ENCODE measurements at regions not wholly inside any gene's neighbourhood (a gene's known extent, or its start where the extent isn't known, plus 50 kb on each side); places are given as distances from the start of the nearest gene placed in this dataset.

- Histone ChIP-seq H3K9me3 (ENCODE audit: control insufficient read depth in 4 of 4, insufficient read depth in 3 of 4, low read length in 3 of 4) (no peaks in the 10 kb centered on the region), H3K27ac (ENCODE audit: low read depth in 1 of 2, low read length in 1 of 2) (no peak overlapping the region), H3K36me3 (ENCODE audit: control insufficient read depth in 4 of 4, insufficient read depth in 4 of 4, low read length in 4 of 4) (no peaks in the 10 kb centered on the region), H3K27me3 (ENCODE audit: control insufficient read depth in 3 of 3, insufficient read depth in 3 of 3, low read length in 2 of 3) (no peaks in the 10 kb centered on the region), H3K4me1 (ENCODE audit: control insufficient read depth in 5 of 5, insufficient read depth in 5 of 5, low read length in 5 of 5) (no peaks in the 10 kb centered on the region), H3K4me3 (no peak overlapping the region), H3K9ac (ENCODE audit: insufficient read depth in 1 of 2, low read length in 2 of 2) (no peak overlapping the region)
- 90 to 92% methylated on average over 15 of the region's 15 CpGs for WGBS, 2 donors
- ATAC-seq (ENCODE audit: insufficient read depth, low FRiP score), result no peak
- TF ChIP-seq, protein P1, sequence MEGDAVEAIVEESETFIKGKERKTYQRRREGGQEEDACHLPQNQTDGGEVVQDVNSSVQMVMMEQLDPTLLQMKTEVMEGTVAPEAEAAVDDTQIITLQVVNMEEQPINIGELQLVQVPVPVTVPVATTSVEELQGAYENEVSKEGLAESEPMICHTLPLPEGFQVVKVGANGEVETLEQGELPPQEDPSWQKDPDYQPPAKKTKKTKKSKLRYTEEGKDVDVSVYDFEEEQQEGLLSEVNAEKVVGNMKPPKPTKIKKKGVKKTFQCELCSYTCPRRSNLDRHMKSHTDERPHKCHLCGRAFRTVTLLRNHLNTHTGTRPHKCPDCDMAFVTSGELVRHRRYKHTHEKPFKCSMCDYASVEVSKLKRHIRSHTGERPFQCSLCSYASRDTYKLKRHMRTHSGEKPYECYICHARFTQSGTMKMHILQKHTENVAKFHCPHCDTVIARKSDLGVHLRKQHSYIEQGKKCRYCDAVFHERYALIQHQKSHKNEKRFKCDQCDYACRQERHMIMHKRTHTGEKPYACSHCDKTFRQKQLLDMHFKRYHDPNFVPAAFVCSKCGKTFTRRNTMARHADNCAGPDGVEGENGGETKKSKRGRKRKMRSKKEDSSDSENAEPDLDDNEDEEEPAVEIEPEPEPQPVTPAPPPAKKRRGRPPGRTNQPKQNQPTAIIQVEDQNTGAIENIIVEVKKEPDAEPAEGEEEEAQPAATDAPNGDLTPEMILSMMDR (IDR thresholded peaks at IDR 0.05; ENCODE audit: control extremely low read depth, extremely low read depth), result no peak
- DNase-seq, result no peak
Observed at GRCh38 chr14:98417001-98417400, 855.0 kb downstream of the BCL11B start.

GRCh38 chr14:98428483-98428994 lies 843.5 kb downstream of the BCL11B start:
- 55 to 61% methylated on average over 2 of the region's 2 CpGs for whole genome bisulfite sequencing, 2 donors

DNA sequence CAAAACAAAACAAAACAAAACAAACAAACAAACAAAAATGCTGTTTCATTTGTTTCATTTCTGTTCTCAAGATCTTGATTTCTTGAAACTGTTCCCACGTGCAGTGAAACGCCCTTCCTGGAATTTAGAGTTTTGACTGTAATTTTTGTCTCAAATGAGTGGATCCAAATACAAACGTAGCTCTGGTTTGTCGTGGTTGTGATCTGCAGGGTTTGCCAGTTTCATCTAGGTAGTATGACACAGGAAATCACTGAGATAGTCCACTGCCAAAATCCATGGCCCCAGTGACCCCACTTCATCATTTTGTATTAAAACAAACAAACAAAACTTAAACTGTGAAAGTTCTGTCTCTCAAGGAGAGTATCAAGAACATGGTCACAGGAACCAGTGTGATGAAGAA lies 838.6 kb downstream of the BCL11B start:
- ATAC-seq (ENCODE audit: insufficient read depth, low FRiP score) (no peak), DNase-seq (no peak)
- WGBS, 2 donors, result 48 to 78% methylated on average over 4 of the region's 4 CpGs
- Histone ChIP-seq H3K27me3 (ENCODE audit: control insufficient read depth in 3 of 3, insufficient read depth in 3 of 3, low read length in 2 of 3) (no peaks in the 10 kb centered on the region), H3K4me3 (no peak overlapping the region), H3K9ac (ENCODE audit: insufficient read depth in 1 of 2, low read length in 2 of 2) (no peak overlapping the region), H3K9me3 (ENCODE audit: control insufficient read depth in 4 of 4, insufficient read depth in 3 of 4, low read length in 3 of 4) (peaks cover 0 to 3% (median 0%) of the 10 kb centered on the region in 4 donors), H3K4me1 (ENCODE audit: control insufficient read depth in 5 of 5, insufficient read depth in 5 of 5, low read length in 5 of 5) (no peaks in the 10 kb centered on the region), H3K36me3 (ENCODE audit: control insufficient read depth in 4 of 4, insufficient read depth in 4 of 4, low read length in 4 of 4) (no peaks in the 10 kb centered on the region), H3K27ac (ENCODE audit: low read depth in 1 of 2, low read length in 1 of 2) (no peak overlapping the region)
- TF ChIP-seq, protein P1 (IDR thresholded peaks at IDR 0.05; ENCODE audit: control extremely low read depth, extremely low read depth), result no peak

More at GRCh38 chr14:98428483-98428994, 843.5 kb downstream of the BCL11B start:
- Histone ChIP-seq H3K36me3 (ENCODE audit: control insufficient read depth in 4 of 4, insufficient read depth in 4 of 4, low read length in 4 of 4) (no peaks in the 10 kb centered on the region), H3K4me3 (no peak overlapping the region), H3K27ac (ENCODE audit: low read depth in 1 of 2, low read length in 1 of 2) (no peak overlapping the region), H3K27me3 (ENCODE audit: control insufficient read depth in 3 of 3, insufficient read depth in 3 of 3, low read length in 2 of 3) (no peaks in the 10 kb centered on the region), H3K9ac (ENCODE audit: insufficient read depth in 1 of 2, low read length in 2 of 2) (no peak overlapping the region), H3K9me3 (ENCODE audit: control insufficient read depth in 4 of 4, insufficient read depth in 3 of 4, low read length in 3 of 4) (no peaks in the 10 kb centered on the region), H3K4me1 (ENCODE audit: control insufficient read depth in 5 of 5, insufficient read depth in 5 of 5, low read length in 5 of 5) (no peaks in the 10 kb centered on the region)
- DNase-seq (no peak), ATAC-seq (ENCODE audit: insufficient read depth, low FRiP score) (no peak)
- TF ChIP-seq, protein P1 (IDR thresholded peaks at IDR 0.05; ENCODE audit: control extremely low read depth, extremely low read depth), result no peak

DNA sequence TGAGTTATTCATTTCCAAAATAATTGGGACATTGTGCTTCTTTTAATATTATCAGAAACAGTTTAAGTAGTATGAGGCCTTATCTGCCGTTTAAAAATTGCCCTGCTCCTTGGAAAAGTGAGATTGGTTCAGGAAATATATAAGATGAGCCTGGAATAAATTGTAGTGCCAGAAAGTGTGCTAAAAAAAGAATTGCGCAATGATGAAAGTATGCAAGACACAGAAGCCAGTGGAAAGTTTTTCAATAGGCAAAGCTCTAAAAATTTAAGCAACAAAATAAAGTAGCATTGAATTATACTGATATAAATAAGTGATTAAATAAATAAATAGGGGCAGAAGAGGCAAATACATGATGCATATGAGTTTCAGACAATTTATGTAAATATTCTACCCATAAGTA lies 834.9 kb downstream of the BCL11B start:
- DNase-seq (no peak), ATAC-seq (ENCODE audit: insufficient read depth, low FRiP score) (no peak)
- WGBS, 2 donors, result 89 to 90% methylated on average over 2 of the region's 2 CpGs
- TF ChIP-seq, protein P1 (IDR thresholded peaks at IDR 0.05; ENCODE audit: control extremely low read depth, extremely low read depth), result no peak
- H3K27me3 ChIP-seq (ENCODE audit: control insufficient read depth in 3 of 3, insufficient read depth in 3 of 3, low read length in 2 of 3), result no peaks in the 10 kb centered on the region
- H3K4me1 ChIP-seq (ENCODE audit: control insufficient read depth in 5 of 5, insufficient read depth in 5 of 5, low read length in 5 of 5), result no peaks in the 10 kb centered on the region
- no peaks in the 10 kb centered on the region for H3K36me3 ChIP-seq (ENCODE audit: control insufficient read depth in 4 of 4, insufficient read depth in 4 of 4, low read length in 4 of 4)
- no peak overlapping the region for H3K27ac ChIP-seq (ENCODE audit: low read depth in 1 of 2, low read length in 1 of 2)
- H3K9me3 ChIP-seq (ENCODE audit: control insufficient read depth in 4 of 4, insufficient read depth in 3 of 4, low read length in 3 of 4), result peaks cover 0 to 3% (median 0%) of the 10 kb centered on the region in 4 donors
- H3K9ac ChIP-seq (ENCODE audit: insufficient read depth in 1 of 2, low read length in 2 of 2), result no peak overlapping the region
- H3K4me3 ChIP-seq, result no peak overlapping the region

Data from lung (tissue), 11 donors.